Pancreas (tissue), 10 donors: ENCODE measurements at regions not wholly inside any gene's neighbourhood (a gene's known extent, or its start where the extent isn't known, plus 50 kb on each side); places are given as distances from the start of the nearest gene placed in this dataset.
"Not testable (repeated sequence)": the region's sequence is repeated elsewhere in the genome, so short reads cannot be mapped to it uniquely, and the experiment has no call there.

Experiments used
- ATAC-seq, 4 donors: fragments of 200-7000 bp; cut with Tn5 transposase; one replicate each; pipeline versions ENCODE4 v1.8.0 to v1.9.1; 2020; ENCODE audit warnings: mild to moderate bottlenecking in 4 of 4, moderate library complexity in 4 of 4
- DNase-seq, 6 donors: peaks; one replicate each; pipeline ENCODE4 v3.0.0-alpha.2; 2020
- FAIRE-seq: peaks from 2 replicates; lab custom pipeline; 2012; peaks lifted over from hg19 to GRCh38; lab: Jason Lieb, UNC
- H3K27ac ChIP-seq, 4 donors: fragments of 200-600 bp; sonication (generic); 1 replicate in 3 of 4; 2 replicates in 1 of 4; pipeline versions ENCODE4 v1.5.0 to v1.8.0; 2020
- H3K27me3 ChIP-seq, 4 donors: fragments of 200-600 bp; one replicate each; pipeline ENCODE4 v1.8.0; 2021
- H3K36me3 ChIP-seq, 3 donors: fragments of 200-600 bp; sonication (generic) in 1 of 3; one replicate each; pipeline versions ENCODE4 v1.5.0 to v1.8.0; 2020 to 2021
- H3K4me1 ChIP-seq, 3 donors: fragments of 200-600 bp; one replicate each; pipeline ENCODE4 v1.8.0; 2021
- H3K4me3 ChIP-seq, 4 donors: fragments of 200-600 bp; sonication (generic) in 2 of 4; one replicate each; pipeline versions ENCODE4 v1.5.0 to v1.8.0; 2020 to 2021
- H3K9me3 ChIP-seq, 4 donors: fragments of 200-600 bp; one replicate each; pipeline ENCODE4 v1.8.0; 2021
- WGBS, 2 donors: extraction: QIAGEN DNeasy Blood & Tissue Kit; methylation state at CpG; one replicate each; pipeline ENCODE4 v1.1.7; 2013; 5-methylcytosine and 5-hydroxymethylcytosine counted together
- intact Hi-C, 3 donors: fragments of 100-400 bp; cut with DNase I; formaldehyde crosslinking; loops; one replicate each; pipeline versions ENCODE4 v1.11.1 to v1.14.2; 2022
- TF ChIP-seq, protein P1 (sequence below), 4 donors: fragments of 200-600 bp; sonication (generic) in 3 of 4; IDR thresholded peaks; one replicate each; pipeline versions ENCODE4 v1.5.0 to v1.8.0; 2021; ENCODE audit warnings: antibody characterized with exemption in 4 of 4
- donor health status: healthy with polysubstance abuse.
- donor health status: DM: no; HTN: no; CAD: no; lungs with moderate emphysema.
- donor health status: DM: no; HTN: no; CAD: no.
- donor health status: control.
- donor health status: control.
- donor health status: Bipolar disorder and iron deficiency.
- donor health status: DM: yes; HTN: yes; CAD: no.
- donor health status: DM: no; HTN: no; CAD: no.
- donor health status: DM: no; HTN: no; CAD: no.
- donor health status: DM: yes; HTN: yes; CAD: no.

DNA sequence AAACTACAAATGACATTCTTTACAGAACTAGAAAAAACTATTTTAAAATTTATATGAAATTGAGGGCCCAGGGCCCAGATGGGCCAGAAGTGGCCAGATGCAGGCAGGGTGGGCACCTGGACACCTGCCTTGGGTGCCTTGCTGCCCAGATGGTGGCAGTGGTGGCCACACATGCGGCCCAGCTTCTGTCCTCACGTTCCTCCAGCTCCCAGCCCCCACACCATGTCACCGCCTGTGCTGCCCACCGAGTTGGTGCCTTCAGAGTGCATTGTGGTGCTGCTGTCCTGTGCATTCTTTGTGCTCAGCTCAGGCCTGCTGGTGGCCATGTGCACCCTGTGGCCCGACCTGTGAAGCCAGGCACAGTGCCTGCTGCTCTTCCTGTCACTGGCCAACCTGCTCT is 216.8 kb upstream of the CXADR start:
- FAIRE-seq (no peak), DNase-seq (no peak), ATAC-seq (no peak)
- TF ChIP-seq, protein P1, sequence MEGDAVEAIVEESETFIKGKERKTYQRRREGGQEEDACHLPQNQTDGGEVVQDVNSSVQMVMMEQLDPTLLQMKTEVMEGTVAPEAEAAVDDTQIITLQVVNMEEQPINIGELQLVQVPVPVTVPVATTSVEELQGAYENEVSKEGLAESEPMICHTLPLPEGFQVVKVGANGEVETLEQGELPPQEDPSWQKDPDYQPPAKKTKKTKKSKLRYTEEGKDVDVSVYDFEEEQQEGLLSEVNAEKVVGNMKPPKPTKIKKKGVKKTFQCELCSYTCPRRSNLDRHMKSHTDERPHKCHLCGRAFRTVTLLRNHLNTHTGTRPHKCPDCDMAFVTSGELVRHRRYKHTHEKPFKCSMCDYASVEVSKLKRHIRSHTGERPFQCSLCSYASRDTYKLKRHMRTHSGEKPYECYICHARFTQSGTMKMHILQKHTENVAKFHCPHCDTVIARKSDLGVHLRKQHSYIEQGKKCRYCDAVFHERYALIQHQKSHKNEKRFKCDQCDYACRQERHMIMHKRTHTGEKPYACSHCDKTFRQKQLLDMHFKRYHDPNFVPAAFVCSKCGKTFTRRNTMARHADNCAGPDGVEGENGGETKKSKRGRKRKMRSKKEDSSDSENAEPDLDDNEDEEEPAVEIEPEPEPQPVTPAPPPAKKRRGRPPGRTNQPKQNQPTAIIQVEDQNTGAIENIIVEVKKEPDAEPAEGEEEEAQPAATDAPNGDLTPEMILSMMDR (IDR thresholded peaks at IDR 0.05) = no peak
- Histone ChIP-seq H3K4me3 (no peak overlapping the region), H3K27ac (no peak overlapping the region), H3K9me3 (no peaks in the 10 kb centered on the region), H3K4me1 (no peaks in the 10 kb centered on the region), H3K27me3 (no peaks in the 10 kb centered on the region), H3K36me3 (no peaks in the 10 kb centered on the region)
- 41 to 54% methylated on average over 5 of the region's 5 CpGs for WGBS, 2 donors
- intact Hi-C loops = no loop called here

DNA sequence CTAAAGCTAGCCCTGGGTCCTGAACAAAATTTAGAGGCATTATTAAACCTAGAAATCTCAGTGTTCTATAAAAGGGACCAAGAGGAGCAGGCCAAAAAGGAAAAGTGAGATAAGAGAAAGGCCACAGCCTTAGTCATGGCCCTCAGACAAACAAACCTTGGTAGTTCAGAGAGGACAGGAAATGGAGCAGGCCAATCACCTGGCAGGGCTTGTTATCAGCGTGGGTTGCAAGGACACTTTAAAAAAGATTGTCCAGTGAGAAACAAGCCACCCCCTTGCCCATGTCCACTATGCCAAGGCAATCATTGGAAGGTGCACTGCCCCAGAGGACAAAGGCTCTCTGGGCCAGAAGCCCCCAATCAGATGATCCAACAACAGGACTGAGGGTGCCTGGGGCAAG is 213.3 kb upstream of the CXADR start:
- intact Hi-C loops, H3K4me3 ChIP-seq, H3K4me1 ChIP-seq, DNase-seq, H3K27ac ChIP-seq, H3K9me3 ChIP-seq, H3K36me3 ChIP-seq, FAIRE-seq, H3K27me3 ChIP-seq, ATAC-seq: not testable (repeated sequence)
- WGBS, 2 donors = 14 to 22% methylated on average over 1 of the region's 1 CpG

DNA sequence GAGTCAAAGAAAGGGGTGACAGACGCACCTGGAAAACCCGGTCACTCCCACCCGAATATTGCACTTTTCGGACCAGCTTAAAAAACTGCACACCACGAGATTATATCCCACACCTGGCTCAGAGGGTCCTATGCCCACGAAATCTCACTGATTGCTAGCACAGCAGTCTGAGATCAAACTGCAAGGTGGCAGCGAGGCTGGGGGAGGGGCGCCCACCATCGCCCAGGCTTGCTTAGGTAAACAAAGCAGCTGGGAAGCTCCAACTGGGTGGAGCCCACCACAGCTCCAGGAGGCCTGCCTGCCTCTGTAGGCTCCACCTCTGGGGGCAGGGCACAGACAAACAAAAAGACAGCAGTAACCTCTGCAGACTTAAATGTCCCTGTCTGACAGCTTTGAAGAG is 185.1 kb upstream of the CXADR start:
- H3K9me3 ChIP-seq, H3K27me3 ChIP-seq, ATAC-seq, H3K4me3 ChIP-seq, intact Hi-C loops, H3K36me3 ChIP-seq, FAIRE-seq, H3K27ac ChIP-seq, H3K4me1 ChIP-seq, DNase-seq: not testable (repeated sequence)
- 55 to 80% methylated on average over 9 of the region's 9 CpGs for WGBS, 2 donors

DNA sequence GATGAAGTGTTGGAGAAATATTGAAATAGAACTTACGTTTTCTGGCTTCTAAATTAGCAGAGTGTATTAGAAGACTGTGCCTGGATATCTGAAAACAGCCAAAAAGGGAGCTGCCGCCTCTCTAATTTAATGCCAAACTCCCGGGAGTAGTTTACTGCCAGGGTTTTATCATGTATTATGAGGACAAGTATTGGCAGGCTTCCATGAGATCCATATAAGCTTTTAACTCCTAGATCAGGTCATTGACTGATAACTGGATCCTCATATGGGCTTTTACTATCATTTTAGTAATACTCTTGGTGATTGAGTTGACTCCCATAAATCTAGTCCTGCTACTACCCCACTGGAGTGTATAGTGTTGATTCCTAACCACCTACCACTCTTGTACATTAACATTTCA is 178.4 kb upstream of the CXADR start:
- H3K36me3 ChIP-seq = no peaks in the 10 kb centered on the region
- FAIRE-seq (no peak), ATAC-seq (no peak), DNase-seq (no peak)
- no peaks in the 10 kb centered on the region for H3K4me1 ChIP-seq
- H3K27me3 ChIP-seq = no peaks in the 10 kb centered on the region
- no peak overlapping the region for H3K27ac ChIP-seq
- intact Hi-C loops = no loop called here
- H3K4me3 ChIP-seq = no peak overlapping the region
- H3K9me3 ChIP-seq = no peaks in the 10 kb centered on the region
- TF ChIP-seq, protein P1 (IDR thresholded peaks at IDR 0.05) = no peak
- 31 to 36% methylated on average over 3 of the region's 3 CpGs for WGBS, 2 donors

DNA sequence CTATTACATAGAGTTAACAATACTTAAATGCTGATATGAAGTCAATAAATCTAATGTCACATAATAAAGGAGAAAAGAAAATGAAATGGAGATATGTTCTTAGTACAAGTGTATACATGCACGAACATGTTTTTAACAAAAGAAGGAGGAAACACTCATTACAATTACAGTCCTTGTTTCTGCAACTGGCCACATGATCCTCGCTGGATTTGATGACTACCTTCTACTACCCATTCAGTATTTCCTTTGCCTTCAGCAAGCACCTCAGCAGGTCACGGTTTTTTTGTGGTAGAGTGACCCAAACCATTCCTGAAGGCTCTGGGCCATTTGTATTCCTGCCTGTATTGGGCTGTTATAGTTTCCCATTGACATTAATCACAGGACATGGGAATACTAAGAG is 172.8 kb upstream of the CXADR start:
- ATAC-seq (no peak), FAIRE-seq (no peak), DNase-seq (no peak)
- H3K4me3 ChIP-seq = no peak overlapping the region
- intact Hi-C loops = no loop called here
- TF ChIP-seq, protein P1 (IDR thresholded peaks at IDR 0.05) = no peak
- no peaks in the 10 kb centered on the region for H3K4me1 ChIP-seq
- H3K36me3 ChIP-seq = no peaks in the 10 kb centered on the region
- no peak overlapping the region for H3K27ac ChIP-seq
- no peaks in the 10 kb centered on the region for H3K9me3 ChIP-seq
- no peaks in the 10 kb centered on the region for H3K27me3 ChIP-seq
- 39 to 58% methylated on average over 3 of the region's 3 CpGs for WGBS, 2 donors

DNA sequence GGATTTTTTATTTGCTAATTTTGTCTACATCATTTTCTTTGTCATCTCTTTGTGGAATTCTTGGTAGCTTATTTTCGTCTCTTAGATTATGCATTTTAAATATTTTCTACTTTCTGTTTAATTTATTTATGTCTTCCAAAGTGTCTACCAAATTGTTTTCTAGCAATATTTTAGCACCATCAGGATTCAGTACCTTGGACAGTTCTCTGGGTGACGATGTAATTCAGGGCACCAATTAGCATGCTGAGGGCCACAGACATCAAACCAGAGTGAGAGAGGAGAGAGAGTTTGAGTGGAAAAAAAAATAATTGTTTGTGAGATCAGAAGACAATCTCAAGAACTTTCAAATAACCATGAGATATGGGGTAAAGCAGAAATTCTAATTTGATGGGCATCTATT is 169.8 kb upstream of the CXADR start:
- no peaks in the 10 kb centered on the region for H3K9me3 ChIP-seq
- DNase-seq = no peak
- intact Hi-C loops = no loop called here
- WGBS, 2 donors = 12 to 21% methylated on average over 2 of the region's 2 CpGs
- ATAC-seq = no peak
- no peak overlapping the region for H3K27ac ChIP-seq
- TF ChIP-seq, protein P1 (IDR thresholded peaks at IDR 0.05) = no peak
- no peaks in the 10 kb centered on the region for H3K36me3 ChIP-seq
- H3K27me3 ChIP-seq = no peaks in the 10 kb centered on the region
- FAIRE-seq = no peak
- no peaks in the 10 kb centered on the region for H3K4me1 ChIP-seq
- H3K4me3 ChIP-seq = no peak overlapping the region
